ENCODE measurements at regions not wholly inside any gene's neighbourhood (a gene's known extent, or its start where the extent isn't known, plus 50 kb on each side); places are given as distances from the start of the nearest gene placed in this dataset.

DNA sequence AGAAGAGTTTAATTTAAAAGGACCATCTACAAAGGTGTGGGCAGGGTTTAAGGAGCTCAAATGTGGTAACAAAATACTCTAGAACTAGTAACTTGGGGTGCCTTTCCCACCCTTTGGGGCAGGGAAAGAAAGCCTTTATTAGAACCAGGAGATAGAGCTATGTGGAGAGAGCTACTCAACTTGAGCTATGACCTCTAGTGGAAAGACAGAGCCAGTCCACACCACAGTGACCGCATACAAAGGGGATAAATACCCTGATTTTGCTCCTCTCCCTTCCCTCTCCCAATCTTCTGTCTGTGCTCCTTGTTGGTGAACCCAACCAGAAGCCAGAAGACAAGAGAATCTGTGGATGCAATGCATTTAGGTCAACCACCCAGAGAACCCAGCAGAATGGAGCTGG, 54.4 kb upstream of the JAK1 start:
- no peak overlapping the region for H3K4me3 Mint-ChIP-seq
- TF ChIP-seq, protein P1, sequence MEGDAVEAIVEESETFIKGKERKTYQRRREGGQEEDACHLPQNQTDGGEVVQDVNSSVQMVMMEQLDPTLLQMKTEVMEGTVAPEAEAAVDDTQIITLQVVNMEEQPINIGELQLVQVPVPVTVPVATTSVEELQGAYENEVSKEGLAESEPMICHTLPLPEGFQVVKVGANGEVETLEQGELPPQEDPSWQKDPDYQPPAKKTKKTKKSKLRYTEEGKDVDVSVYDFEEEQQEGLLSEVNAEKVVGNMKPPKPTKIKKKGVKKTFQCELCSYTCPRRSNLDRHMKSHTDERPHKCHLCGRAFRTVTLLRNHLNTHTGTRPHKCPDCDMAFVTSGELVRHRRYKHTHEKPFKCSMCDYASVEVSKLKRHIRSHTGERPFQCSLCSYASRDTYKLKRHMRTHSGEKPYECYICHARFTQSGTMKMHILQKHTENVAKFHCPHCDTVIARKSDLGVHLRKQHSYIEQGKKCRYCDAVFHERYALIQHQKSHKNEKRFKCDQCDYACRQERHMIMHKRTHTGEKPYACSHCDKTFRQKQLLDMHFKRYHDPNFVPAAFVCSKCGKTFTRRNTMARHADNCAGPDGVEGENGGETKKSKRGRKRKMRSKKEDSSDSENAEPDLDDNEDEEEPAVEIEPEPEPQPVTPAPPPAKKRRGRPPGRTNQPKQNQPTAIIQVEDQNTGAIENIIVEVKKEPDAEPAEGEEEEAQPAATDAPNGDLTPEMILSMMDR (IDR thresholded peaks at IDR 0.05) = peak; percentile 66
- no peak overlapping the region for H3K27ac Mint-ChIP-seq
- H3K9me3 Mint-ChIP-seq = no peaks in the 10 kb centered on the region
- no peak for DNase-seq
- no peaks in the 10 kb centered on the region for H3K36me3 Mint-ChIP-seq (ENCODE audit: low read depth)
- H3K4me1 Mint-ChIP-seq (ENCODE audit: low read depth) = no peaks in the 10 kb centered on the region
- H3K27me3 Mint-ChIP-seq (ENCODE audit: insufficient read depth) = peaks cover 14% of the 10 kb centered on the region

DNA sequence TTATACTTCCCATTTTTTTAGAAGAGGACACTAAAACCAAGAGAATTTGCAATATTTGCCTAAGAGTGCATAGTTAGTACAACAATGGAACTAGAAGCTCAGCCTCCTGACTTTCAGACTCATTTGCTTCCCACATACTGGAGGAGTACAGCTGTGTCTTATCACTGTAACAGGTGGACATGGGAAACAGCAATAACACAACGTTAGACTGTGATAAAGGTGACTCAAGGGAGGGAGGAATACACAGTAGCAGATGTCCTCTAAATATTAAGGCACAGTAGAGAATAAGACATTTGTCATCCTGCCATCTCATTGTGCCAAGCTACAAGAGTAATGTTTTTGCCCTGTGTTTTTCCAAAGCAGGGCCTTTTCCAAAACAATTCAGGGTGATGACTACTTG, 55.4 kb upstream of the JAK1 start:
- no peaks in the 10 kb centered on the region for H3K36me3 Mint-ChIP-seq (ENCODE audit: low read depth)
- H3K27me3 Mint-ChIP-seq (ENCODE audit: insufficient read depth) = peaks cover 16% of the 10 kb centered on the region
- no peak overlapping the region for H3K4me3 Mint-ChIP-seq
- no peak for DNase-seq
- no peaks in the 10 kb centered on the region for H3K4me1 Mint-ChIP-seq (ENCODE audit: low read depth)
- H3K27ac Mint-ChIP-seq = no peak overlapping the region
- H3K9me3 Mint-ChIP-seq = no peaks in the 10 kb centered on the region
- TF ChIP-seq, protein P1 (IDR thresholded peaks at IDR 0.05) = no peak

DNA sequence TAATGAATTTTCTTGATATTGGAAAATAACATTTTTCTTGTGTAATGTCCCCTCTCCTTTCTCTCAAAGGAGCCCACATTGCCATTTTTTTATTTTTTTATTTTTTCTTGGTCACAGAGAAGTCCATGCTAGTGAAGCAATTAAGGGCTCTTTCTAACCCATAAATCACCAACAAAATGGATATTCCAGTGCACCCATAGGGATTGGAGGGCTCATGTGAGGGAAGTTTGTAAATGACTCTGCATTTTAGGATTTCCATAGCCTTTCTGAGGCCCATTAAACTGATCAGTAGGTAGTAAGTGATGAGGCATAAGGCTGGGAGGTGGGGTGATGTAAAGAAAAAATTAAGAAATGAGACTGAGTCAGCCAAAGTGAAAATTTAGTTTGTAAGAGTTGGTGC, 55.9 kb upstream of the JAK1 start:
- H3K36me3 Mint-ChIP-seq (ENCODE audit: low read depth) = no peaks in the 10 kb centered on the region
- H3K9me3 Mint-ChIP-seq = no peaks in the 10 kb centered on the region
- TF ChIP-seq, protein P1 (IDR thresholded peaks at IDR 0.05) = no peak
- no peak overlapping the region for H3K4me3 Mint-ChIP-seq
- H3K27me3 Mint-ChIP-seq (ENCODE audit: insufficient read depth) = peaks cover 16% of the 10 kb centered on the region
- H3K27ac Mint-ChIP-seq = no peak overlapping the region
- no peak for DNase-seq
- H3K4me1 Mint-ChIP-seq (ENCODE audit: low read depth) = no peaks in the 10 kb centered on the region

DNA sequence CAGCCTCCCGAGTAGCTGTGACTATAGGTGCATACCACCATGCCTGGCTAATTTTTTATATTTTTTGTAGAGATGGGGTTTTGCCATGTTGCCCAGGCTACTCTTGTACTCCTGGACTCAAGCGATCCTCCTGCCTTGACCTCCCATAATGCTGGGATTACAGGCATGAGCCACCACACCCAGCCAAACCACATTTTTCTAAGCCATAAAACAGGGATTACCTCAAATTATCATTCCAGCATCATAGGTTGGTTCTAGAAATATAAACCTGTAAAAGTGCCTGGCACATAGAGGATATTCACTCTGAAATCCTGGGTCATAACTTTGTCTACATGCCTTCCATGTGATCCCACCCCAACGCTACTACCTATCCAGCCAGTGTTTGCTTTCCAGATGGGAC, 59.4 kb upstream of the JAK1 start:
- no peaks in the 10 kb centered on the region for H3K4me1 Mint-ChIP-seq (ENCODE audit: low read depth)
- no peak overlapping the region for H3K27ac Mint-ChIP-seq
- no peaks in the 10 kb centered on the region for H3K9me3 Mint-ChIP-seq
- peaks cover 12% of the 10 kb centered on the region for H3K27me3 Mint-ChIP-seq (ENCODE audit: insufficient read depth)
- no peak overlapping the region for H3K4me3 Mint-ChIP-seq
- no peak for DNase-seq
- TF ChIP-seq, protein P1 (IDR thresholded peaks at IDR 0.05) = no peak
- no peaks in the 10 kb centered on the region for H3K36me3 Mint-ChIP-seq (ENCODE audit: low read depth)

DNA sequence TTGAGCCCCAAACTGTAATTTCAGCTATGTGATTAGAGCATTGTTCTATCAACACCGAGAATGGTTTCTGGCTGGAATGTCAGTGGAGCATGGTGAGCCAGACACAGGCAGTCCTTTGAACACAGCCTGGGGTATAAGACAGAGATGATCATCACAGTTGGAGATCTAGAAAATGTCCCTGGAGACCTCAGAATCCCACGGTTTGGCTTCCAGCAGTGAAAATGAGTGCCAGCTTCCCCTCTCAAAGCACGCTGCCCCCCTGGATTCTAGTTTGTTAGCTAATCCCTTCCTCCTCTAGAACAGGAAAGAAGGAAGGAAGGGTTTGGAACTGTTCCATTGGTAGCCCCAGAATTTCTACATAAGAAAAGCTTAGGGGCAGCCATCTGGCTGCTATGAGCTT, 59.9 kb upstream of the JAK1 start:
- no peaks in the 10 kb centered on the region for H3K36me3 Mint-ChIP-seq (ENCODE audit: low read depth)
- TF ChIP-seq, protein P1 (IDR thresholded peaks at IDR 0.05) = no peak
- no peak overlapping the region for H3K27ac Mint-ChIP-seq
- no peak for DNase-seq
- H3K9me3 Mint-ChIP-seq = no peaks in the 10 kb centered on the region
- peaks cover 11% of the 10 kb centered on the region for H3K27me3 Mint-ChIP-seq (ENCODE audit: insufficient read depth)
- no peaks in the 10 kb centered on the region for H3K4me1 Mint-ChIP-seq (ENCODE audit: low read depth)
- no peak overlapping the region for H3K4me3 Mint-ChIP-seq
